Left ventricle myocardium inferior (tissue), 1 donor: ENCODE measurements at regions not wholly inside any gene's neighbourhood (a gene's known extent, or its start where the extent isn't known, plus 50 kb on each side); places are given as distances from the start of the nearest gene placed in this dataset.

Source experiments
- DNase-seq: peaks from one replicate; pipeline ENCODE4 v3.0.0-alpha.2; 2020
- H3K27ac ChIP-seq: fragments of 200-600 bp; replicated peaks from 2 replicates; pipeline ENCODE4 v1.8.0; 2021
- H3K27me3 ChIP-seq: fragments of 200-600 bp; 2 replicates; pipeline ENCODE4 v1.8.0; 2021; ENCODE audit warnings: low read depth
- H3K36me3 ChIP-seq: fragments of 200-600 bp; 2 replicates; pipeline ENCODE4 v1.8.0; 2021
- H3K4me1 ChIP-seq: fragments of 200-600 bp; 2 replicates; pipeline ENCODE4 v1.8.0; 2021
- H3K4me3 ChIP-seq: fragments of 200-600 bp; 2 replicates; pipeline ENCODE4 v1.8.0; 2021; ENCODE audit warnings: mild to moderate bottlenecking, moderate library complexity
- H3K9me3 ChIP-seq: fragments of 200-600 bp; replicated peaks from 2 replicates; pipeline ENCODE4 v1.8.0; 2021
- intact Hi-C: fragments of 100-400 bp; cut with micrococcal nuclease; formaldehyde crosslinking; loops from one replicate; pipeline ENCODE4 v1.11.0; 2022
- TF ChIP-seq, protein P1 (sequence below): fragments of 200-600 bp; IDR thresholded peaks from 2 replicates; pipeline ENCODE4 v1.8.0; 2021; ENCODE audit warnings: antibody characterized with exemption, mild to moderate bottlenecking, borderline replicate concordance
- donor health status: DM: no; HTN: yes; CAD: no; lungs with severe emphysema.

DNA sequence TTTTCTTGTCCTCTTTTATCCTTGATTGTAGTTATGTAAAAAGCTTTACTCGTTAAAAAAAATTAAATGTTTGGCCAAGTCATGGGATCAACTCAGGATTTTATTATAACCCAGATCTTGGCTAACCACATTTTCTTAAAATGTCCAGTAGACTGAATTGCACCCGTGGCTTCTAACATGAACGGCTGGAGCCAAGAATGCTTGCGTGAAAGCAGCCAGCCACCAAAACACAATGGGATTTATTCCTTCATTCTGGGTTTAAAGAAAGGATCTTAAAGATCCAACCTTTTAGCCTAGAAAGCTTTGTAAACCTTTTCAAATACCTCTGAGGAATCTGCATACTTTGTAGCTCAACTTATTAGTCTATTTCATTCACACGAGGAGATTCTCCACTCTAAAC lies 404.4 kb downstream of the USP25 start:
- H3K27ac ChIP-seq = no peak overlapping the region
- TF ChIP-seq, protein P1, sequence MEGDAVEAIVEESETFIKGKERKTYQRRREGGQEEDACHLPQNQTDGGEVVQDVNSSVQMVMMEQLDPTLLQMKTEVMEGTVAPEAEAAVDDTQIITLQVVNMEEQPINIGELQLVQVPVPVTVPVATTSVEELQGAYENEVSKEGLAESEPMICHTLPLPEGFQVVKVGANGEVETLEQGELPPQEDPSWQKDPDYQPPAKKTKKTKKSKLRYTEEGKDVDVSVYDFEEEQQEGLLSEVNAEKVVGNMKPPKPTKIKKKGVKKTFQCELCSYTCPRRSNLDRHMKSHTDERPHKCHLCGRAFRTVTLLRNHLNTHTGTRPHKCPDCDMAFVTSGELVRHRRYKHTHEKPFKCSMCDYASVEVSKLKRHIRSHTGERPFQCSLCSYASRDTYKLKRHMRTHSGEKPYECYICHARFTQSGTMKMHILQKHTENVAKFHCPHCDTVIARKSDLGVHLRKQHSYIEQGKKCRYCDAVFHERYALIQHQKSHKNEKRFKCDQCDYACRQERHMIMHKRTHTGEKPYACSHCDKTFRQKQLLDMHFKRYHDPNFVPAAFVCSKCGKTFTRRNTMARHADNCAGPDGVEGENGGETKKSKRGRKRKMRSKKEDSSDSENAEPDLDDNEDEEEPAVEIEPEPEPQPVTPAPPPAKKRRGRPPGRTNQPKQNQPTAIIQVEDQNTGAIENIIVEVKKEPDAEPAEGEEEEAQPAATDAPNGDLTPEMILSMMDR = no peak
- no peaks in the 10 kb centered on the region for H3K4me1 ChIP-seq
- DNase-seq = no peak
- no peaks in the 10 kb centered on the region for H3K27me3 ChIP-seq
- H3K4me3 ChIP-seq = no peak overlapping the region
- H3K9me3 ChIP-seq = peaks cover 19% of the 10 kb centered on the region
- no peaks in the 10 kb centered on the region for H3K36me3 ChIP-seq
- intact Hi-C loops = no loop called here

DNA sequence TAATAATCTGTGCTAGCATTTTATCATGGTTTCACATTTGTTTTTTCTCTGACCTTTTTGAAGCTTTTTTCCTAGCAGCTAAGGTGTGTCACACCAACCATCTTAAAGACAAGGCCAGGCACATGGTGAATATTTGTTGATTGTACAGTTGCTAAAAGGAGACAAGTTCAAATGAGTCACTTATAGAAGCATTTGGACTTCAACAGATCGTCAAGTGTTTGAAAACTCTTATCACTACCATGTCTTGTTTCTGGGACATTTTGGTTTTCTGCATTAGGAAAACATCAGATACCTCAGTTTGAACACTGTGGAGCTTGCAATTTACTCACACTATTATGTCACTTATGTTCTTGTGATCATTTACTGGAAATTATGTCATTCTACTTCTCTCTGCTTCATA lies 407.3 kb downstream of the USP25 start:
- no peaks in the 10 kb centered on the region for H3K36me3 ChIP-seq
- intact Hi-C loops = no loop called here
- H3K27ac ChIP-seq = no peak overlapping the region
- no peak overlapping the region for H3K4me3 ChIP-seq
- H3K27me3 ChIP-seq = no peaks in the 10 kb centered on the region
- DNase-seq = no peak
- no peaks in the 10 kb centered on the region for H3K4me1 ChIP-seq
- no peaks in the 10 kb centered on the region for H3K9me3 ChIP-seq
- TF ChIP-seq, protein P1 = no peak

DNA sequence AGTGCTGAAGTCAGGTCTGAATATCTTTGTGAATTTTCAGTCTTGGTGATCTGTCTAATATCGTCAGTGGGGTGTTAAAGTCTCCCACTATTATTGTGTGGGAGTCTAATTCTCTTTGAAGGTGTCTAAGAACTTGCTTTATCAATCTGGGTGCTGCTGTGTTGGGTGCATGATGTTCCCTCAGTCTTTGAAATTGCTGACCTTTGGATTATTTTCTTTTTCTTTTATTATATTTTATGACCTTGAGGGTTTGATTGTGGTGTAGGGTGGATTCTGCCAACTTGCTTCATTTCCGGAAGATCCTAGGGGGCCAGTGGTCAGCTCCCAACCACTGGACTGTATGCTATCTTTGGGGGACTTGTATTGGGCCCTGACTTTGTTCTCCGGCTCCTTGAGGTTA lies 415.3 kb downstream of the USP25 start:
- H3K36me3 ChIP-seq = no peaks in the 10 kb centered on the region
- TF ChIP-seq, protein P1 = no peak
- no peak overlapping the region for H3K4me3 ChIP-seq
- DNase-seq = no peak
- H3K27me3 ChIP-seq = no peaks in the 10 kb centered on the region
- intact Hi-C loops = no loop called here
- H3K27ac ChIP-seq = no peak overlapping the region
- no peaks in the 10 kb centered on the region for H3K4me1 ChIP-seq
- H3K9me3 ChIP-seq = peaks cover 3% of the 10 kb centered on the region

DNA sequence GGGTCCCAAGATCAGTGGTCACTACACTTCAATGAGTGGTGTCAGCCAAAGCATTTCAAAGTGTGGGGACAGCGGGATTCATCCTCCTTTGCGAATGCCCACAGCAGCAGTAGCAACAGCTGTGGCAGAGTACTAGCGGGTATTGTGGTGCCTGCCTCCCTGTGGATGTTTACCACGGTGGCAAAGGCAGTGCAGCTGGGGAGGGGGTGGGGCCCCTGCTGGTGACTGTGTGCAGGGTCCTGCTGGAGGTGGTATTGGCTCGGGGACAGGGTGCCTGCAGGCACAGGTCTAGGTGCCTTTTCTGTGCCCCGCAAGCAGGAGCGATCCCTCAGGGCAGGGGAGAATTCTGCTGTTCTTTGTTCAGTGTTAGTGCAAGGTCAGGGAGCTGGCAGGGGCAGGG lies 415.7 kb downstream of the USP25 start:
- no peaks in the 10 kb centered on the region for H3K36me3 ChIP-seq
- H3K27ac ChIP-seq = no peak overlapping the region
- intact Hi-C loops = no loop called here
- TF ChIP-seq, protein P1 = no peak
- no peaks in the 10 kb centered on the region for H3K4me1 ChIP-seq
- H3K9me3 ChIP-seq = peaks cover 3% of the 10 kb centered on the region
- no peak overlapping the region for H3K4me3 ChIP-seq
- DNase-seq = no peak
- no peaks in the 10 kb centered on the region for H3K27me3 ChIP-seq

DNA sequence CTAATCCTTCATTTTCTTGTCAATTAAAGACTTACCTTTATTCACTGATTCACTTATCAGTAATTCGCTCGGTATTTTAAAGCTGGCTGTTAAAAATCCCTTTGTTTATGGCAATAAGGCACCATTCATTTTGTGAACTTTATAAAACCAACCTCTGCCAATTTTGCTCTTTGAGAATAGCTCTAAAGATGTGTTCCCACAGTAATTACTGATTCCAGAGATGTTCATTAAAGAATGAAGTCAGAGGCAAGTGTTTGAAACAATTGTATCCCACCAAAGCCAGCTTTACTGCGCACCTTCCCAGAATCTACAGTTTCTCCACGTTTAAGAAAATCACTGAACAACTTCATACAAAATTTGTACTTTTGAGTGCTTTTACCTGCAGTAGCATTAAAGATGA lies 424.5 kb downstream of the USP25 start:
- no peaks in the 10 kb centered on the region for H3K9me3 ChIP-seq
- H3K27ac ChIP-seq = no peak overlapping the region
- intact Hi-C loops = no loop called here
- H3K4me1 ChIP-seq = no peaks in the 10 kb centered on the region
- DNase-seq = no peak
- H3K27me3 ChIP-seq = no peaks in the 10 kb centered on the region
- H3K36me3 ChIP-seq = no peaks in the 10 kb centered on the region
- H3K4me3 ChIP-seq = no peak overlapping the region
- TF ChIP-seq, protein P1 = no peak
